K562 (cell line): ENCODE measurements at regions not wholly inside any gene's neighbourhood (a gene's known extent, or its start where the extent isn't known, plus 50 kb on each side); places are given as distances from the start of the nearest gene placed in this dataset.

ENCODE experiments used
- ATAC-seq: fragments of 200-7000 bp; cut with Tn5 transposase; 3 replicates; pipeline ENCODE4 v1.9.1; 2020; ENCODE audit warnings: moderate library complexity
- BruUV-seq: library from RNA; stranded (reverse); fragments of 400-500 nt; replicated peaks from 2 replicates; lab custom pipeline; 2021; lab: Mats Ljungman, UMichigan
- CTCF ChIA-PET: fragments of 300-600 bp; formaldehyde crosslinking; extraction: SDS; loops from one replicate; lab custom pipeline; 2021; ENCODE audit warnings: low intra/inter-chr PET ratio; lab: Yijun Ruan, JAX
- POLR2A ChIA-PET: fragments of 300-600, 350-650 bp; sonication (Branson Sonifier 250); formaldehyde crosslinking; extraction: SDS; loops from one replicate; lab custom pipeline; 2021; ENCODE audit warnings: antibody characterized with exemption, inconsistent platforms; lab: Yijun Ruan, JAX
- DNase-seq, 4 experiments: peaks; one replicate each; pipeline versions ENCODE4 v3.0.0 to v3.0.0-alpha.2; 2011 to 2018; ENCODE audit warnings: low spot score in 3 of 4, mixed read lengths in 3 of 4; ENCODE audit errors: extremely low read depth in 1 of 4
- FAIRE-seq: peaks from 2 replicates; lab custom pipeline; 2011; peaks lifted over from hg19 to GRCh38; lab: Jason Lieb, UNC
- H2AFZ ChIP-seq: 2 replicates; pipeline ENCODE4 v1.6.0; 2011; ENCODE audit warnings: low read depth, low read length, control low read depth, inconsistent platforms
- H3K27ac ChIP-seq: fragments of 200-600 bp; 3 replicates; pipeline ENCODE4 v1.8.0; 2011; ENCODE audit warnings: low read depth, mild to moderate bottlenecking, control low read depth, inconsistent platforms, low read length, moderate library complexity, mixed read lengths; ENCODE audit errors: extremely low read depth
- H3K27me3 ChIP-seq, 2 experiments: fragments of 300-600 bp in 1 of 2; 2 replicates in 1 of 2; 3 replicates in 1 of 2; pipeline versions ENCODE4 v1.6.0 to v1.8.0; 2011; ENCODE audit warnings: inconsistent platforms in 2 of 2, low read length in 2 of 2, mild to moderate bottlenecking in 1 of 2, mixed read lengths in 1 of 2, moderate library complexity in 1 of 2; ENCODE audit not compliant: control insufficient read depth in 2 of 2, insufficient read depth in 2 of 2
- H3K36me3 ChIP-seq: fragments of 300-600 bp; 3 replicates; pipeline ENCODE4 v1.8.0; 2011; ENCODE audit warnings: mild to moderate bottlenecking, low read length, inconsistent platforms; ENCODE audit not compliant: control insufficient read depth, insufficient read depth
- H3K4me1 ChIP-seq, 2 experiments: fragments of 200-600 bp in 1 of 2; replicated peaks in 1 of 2; 2 replicates in 1 of 2; 3 replicates in 1 of 2; pipeline versions ENCODE4 v1.5.1 to v1.8.0; 2011; ENCODE audit warnings: inconsistent platforms in 2 of 2, low read length in 2 of 2, mild to moderate bottlenecking in 1 of 2, mixed read lengths in 1 of 2, moderate library complexity in 1 of 2; ENCODE audit not compliant: control insufficient read depth in 2 of 2, insufficient read depth in 2 of 2
- H3K4me2 ChIP-seq: 2 replicates; pipeline ENCODE4 v1.6.1; 2011; ENCODE audit warnings: low read length, control low read depth, inconsistent platforms, mixed read lengths; ENCODE audit not compliant: insufficient read depth
- H3K4me3 ChIP-seq: fragments of 200-600 bp; sonication (generic), shearing (Covaris generic); 2 replicates; pipeline ENCODE4 v1.5.1; 2016; ENCODE audit warnings: control low read depth, inconsistent platforms
- H3K79me2 ChIP-seq: fragments of 200-600 bp; 3 replicates; pipeline ENCODE4 v1.8.0; 2011; ENCODE audit warnings: low read length, inconsistent platforms; ENCODE audit not compliant: control insufficient read depth, insufficient read depth
- H3K9ac ChIP-seq, 2 experiments: 2 replicates each; pipeline versions ENCODE4 v1.6.0 to v1.6.1; 2011; ENCODE audit warnings: low read depth in 2 of 2, low read length in 2 of 2, control low read depth in 1 of 2, inconsistent platforms in 1 of 2, mild to moderate bottlenecking in 1 of 2, mixed read lengths in 1 of 2; ENCODE audit not compliant: insufficient read depth in 1 of 2
- H3K9me1 ChIP-seq: one replicate; pipeline ENCODE4 v1.6.0; 2011; ENCODE audit warnings: inconsistent platforms, mild to moderate bottlenecking, low read length, moderate library complexity; ENCODE audit not compliant: control insufficient read depth, insufficient read depth
- H3K9me3 ChIP-seq: replicated peaks from 2 replicates; pipeline ENCODE4 v1.5.1; 2011; ENCODE audit warnings: low read depth, low read length, inconsistent platforms; ENCODE audit not compliant: control insufficient read depth, insufficient read depth
- H4K20me1 ChIP-seq: replicated peaks from 2 replicates; pipeline ENCODE4 v1.6.1; 2011; ENCODE audit warnings: low read length, inconsistent platforms, mixed read lengths; ENCODE audit not compliant: control insufficient read depth, insufficient read depth
- ATF7 ChIP-seq: fragments of 450-650 bp; IDR thresholded peaks from 2 replicates; pipeline ENCODE4 v1.7.1; 2014; ENCODE audit warnings: mild to moderate bottlenecking, moderate library complexity
- ELF4 ChIP-seq: fragments of 450-650 bp; formaldehyde crosslinking; IDR thresholded peaks from 2 replicates; pipeline ENCODE4 v1.4.0; 2022; ENCODE audit warnings: missing genetic modification characterization
- HMGXB4 ChIP-seq: sonication (generic); formaldehyde crosslinking; IDR thresholded peaks from 2 replicates; pipeline ENCODE4 v1.8.1; 2023; ENCODE audit warnings: mild to moderate bottlenecking, missing genetic modification reagents
- MTA2 ChIP-seq: fragments of 450-650 bp; IDR thresholded peaks from 2 replicates; pipeline ENCODE4 v1.6.1; 2016; ENCODE audit warnings: low read depth
- NR2C1 ChIP-seq, 2 experiments: fragments of 450-650 bp; IDR thresholded peaks; 2 replicates each; pipeline ENCODE4 v1.6.1; 2017; ENCODE audit warnings: mild to moderate bottlenecking in 2 of 2, antibody characterized with exemption in 1 of 2, inconsistent platforms in 1 of 2, missing compliant biosample characterization in 1 of 2, missing genetic modification characterization in 1 of 2
- SMARCB1 ChIP-seq: IDR thresholded peaks from 2 replicates; pipeline ENCODE4 v1.6.1; 2011; ENCODE audit warnings: improper control_type of control experiment, low read depth; ENCODE audit not compliant: insufficient read length
- TEAD2 ChIP-seq: fragments of 450-650 bp; IDR thresholded peaks from 2 replicates; pipeline ENCODE4 v1.6.1; 2016; ENCODE audit warnings: missing genetic modification characterization, control low read depth, missing compliant biosample characterization
- ZNF780A ChIP-seq: fragments of 250-450 bp; sonication (Bioruptor Pico); IDR thresholded peaks from 2 replicates; pipeline ENCODE4 v1.5.0; 2021; ENCODE audit warnings: mild to moderate bottlenecking
- WGBS: fragments of 100-300 bp; shearing (Covaris generic); methylation state at CpG from one replicate; pipeline ENCODE4 v1.1.6; 2016; ENCODE audit warnings: low coverage, mixed read lengths; ENCODE audit not compliant: insufficient coverage; ENCODE audit errors: missing lambda C conversion rate; 5-methylcytosine and 5-hydroxymethylcytosine counted together
- in situ Hi-C: fragments of 300-500 bp; cut with MboI; formaldehyde crosslinking; loops from 4 replicates; pipeline ENCODE4 v1.15.0; 2018; ENCODE audit warnings: inconsistent platforms, mixed read lengths
- intact Hi-C: fragments of 100-400 bp; cut with micrococcal nuclease; formaldehyde crosslinking; loops from 2 replicates; pipeline ENCODE4 v1.14.2; 2022
- TF ChIP-seq, protein P1 (sequence below): fragments of 450-650 bp; IDR thresholded peaks from 2 replicates; pipeline ENCODE4 v1.7.0; 2016; ENCODE audit warnings: borderline replicate concordance
- TF ChIP-seq, protein P2 (sequence below), 3 experiments: IDR thresholded peaks in 2 of 3; conservative IDR thresholded peaks in 1 of 3; 2 replicates each; pipeline ENCODE4 v1.5.1; 2011 to 2012; ENCODE audit warnings: low read length in 3 of 3, mild to moderate bottlenecking in 3 of 3, control low read depth in 2 of 3, improper control_type of control experiment in 1 of 3, inconsistent platforms in 1 of 3, low read depth in 1 of 3, mixed read lengths in 1 of 3, moderate library complexity in 1 of 3; ENCODE audit not compliant: insufficient read depth in 2 of 3

DNA sequence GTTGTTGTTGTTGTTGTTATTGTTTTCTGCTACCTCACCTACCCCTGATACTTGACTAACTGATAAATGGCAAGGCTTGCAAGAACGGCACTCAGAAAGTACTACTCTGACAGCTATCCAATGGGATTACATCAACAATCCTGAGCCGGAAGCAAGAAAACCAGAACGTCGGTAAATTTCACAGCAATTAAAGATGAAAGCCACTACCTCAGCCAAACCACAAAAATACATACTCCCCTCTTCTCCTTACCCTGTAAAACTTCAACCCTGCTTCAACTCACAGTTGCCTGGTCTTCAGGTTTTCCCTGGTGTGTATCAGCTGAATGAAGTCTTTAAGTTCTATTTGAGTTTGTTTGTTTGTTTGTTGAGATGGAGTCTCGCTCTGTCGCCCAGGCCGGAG lies 293.7 kb upstream of the RND3 start:
- no peaks in the 10 kb centered on the region for H3K4me1 ChIP-seq
- TF ChIP-seq, protein P1, sequence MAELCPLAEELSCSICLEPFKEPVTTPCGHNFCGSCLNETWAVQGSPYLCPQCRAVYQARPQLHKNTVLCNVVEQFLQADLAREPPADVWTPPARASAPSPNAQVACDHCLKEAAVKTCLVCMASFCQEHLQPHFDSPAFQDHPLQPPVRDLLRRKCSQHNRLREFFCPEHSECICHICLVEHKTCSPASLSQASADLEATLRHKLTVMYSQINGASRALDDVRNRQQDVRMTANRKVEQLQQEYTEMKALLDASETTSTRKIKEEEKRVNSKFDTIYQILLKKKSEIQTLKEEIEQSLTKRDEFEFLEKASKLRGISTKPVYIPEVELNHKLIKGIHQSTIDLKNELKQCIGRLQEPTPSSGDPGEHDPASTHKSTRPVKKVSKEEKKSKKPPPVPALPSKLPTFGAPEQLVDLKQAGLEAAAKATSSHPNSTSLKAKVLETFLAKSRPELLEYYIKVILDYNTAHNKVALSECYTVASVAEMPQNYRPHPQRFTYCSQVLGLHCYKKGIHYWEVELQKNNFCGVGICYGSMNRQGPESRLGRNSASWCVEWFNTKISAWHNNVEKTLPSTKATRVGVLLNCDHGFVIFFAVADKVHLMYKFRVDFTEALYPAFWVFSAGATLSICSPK, result no peak
- TF ChIP-seq ATF7 (no peak), ELF4 (no peak), HMGXB4 (CRISPR knock-in tag) (no peak), SMARCB1 (no peak), TEAD2 (tag) (no peak), MTA2 (no peak), ZNF780A (CRISPR knock-in tag) (no peak), NR2C1 (IDR thresholded peaks at IDR 0.05) (no peak), NR2C1 (tag; IDR thresholded peaks at IDR 0.05) (no peak)
- TF ChIP-seq, protein P2, sequence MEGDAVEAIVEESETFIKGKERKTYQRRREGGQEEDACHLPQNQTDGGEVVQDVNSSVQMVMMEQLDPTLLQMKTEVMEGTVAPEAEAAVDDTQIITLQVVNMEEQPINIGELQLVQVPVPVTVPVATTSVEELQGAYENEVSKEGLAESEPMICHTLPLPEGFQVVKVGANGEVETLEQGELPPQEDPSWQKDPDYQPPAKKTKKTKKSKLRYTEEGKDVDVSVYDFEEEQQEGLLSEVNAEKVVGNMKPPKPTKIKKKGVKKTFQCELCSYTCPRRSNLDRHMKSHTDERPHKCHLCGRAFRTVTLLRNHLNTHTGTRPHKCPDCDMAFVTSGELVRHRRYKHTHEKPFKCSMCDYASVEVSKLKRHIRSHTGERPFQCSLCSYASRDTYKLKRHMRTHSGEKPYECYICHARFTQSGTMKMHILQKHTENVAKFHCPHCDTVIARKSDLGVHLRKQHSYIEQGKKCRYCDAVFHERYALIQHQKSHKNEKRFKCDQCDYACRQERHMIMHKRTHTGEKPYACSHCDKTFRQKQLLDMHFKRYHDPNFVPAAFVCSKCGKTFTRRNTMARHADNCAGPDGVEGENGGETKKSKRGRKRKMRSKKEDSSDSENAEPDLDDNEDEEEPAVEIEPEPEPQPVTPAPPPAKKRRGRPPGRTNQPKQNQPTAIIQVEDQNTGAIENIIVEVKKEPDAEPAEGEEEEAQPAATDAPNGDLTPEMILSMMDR (IDR thresholded peaks at IDR 0.05 in 2 of 3, conservative IDR thresholded peaks at IDR 0.05 in 1 of 3; ENCODE audit: insufficient read depth in 2 of 3, low read depth in 1 of 3, low read length in 3 of 3), result no peak
- H3K79me2 ChIP-seq, result no peaks in the 10 kb centered on the region
- in situ Hi-C loops, result no loop called here
- intact Hi-C loops, result no loop called here
- BruUV-seq, result no TSS peak
- H3K4me2 ChIP-seq, result no peak overlapping the region
- DNase-seq (no peak), FAIRE-seq (no peak), ATAC-seq (no peak)
- no peaks in the 10 kb centered on the region for H4K20me1 ChIP-seq
- under 1% methylated on average over 7 of the region's 7 CpGs for WGBS
- no peak overlapping the region for H3K27ac ChIP-seq
- CTCF ChIA-PET, result no interaction called here
- H3K4me3 ChIP-seq, result no peak overlapping the region
- POLR2A ChIA-PET, result no interaction called here
- no peaks in the 10 kb centered on the region for H3K9me3 ChIP-seq
- no peaks in the 10 kb centered on the region for H3K36me3 ChIP-seq
- H3K9ac ChIP-seq, result no peak overlapping the region
- no peaks in the 10 kb centered on the region for H3K27me3 ChIP-seq
- no peaks in the 10 kb centered on the region for H3K9me1 ChIP-seq
- no peak overlapping the region for H2AFZ ChIP-seq
